Smooth muscle cell (in vitro differentiated cells): ENCODE measurements at regions not wholly inside any gene's neighbourhood (a gene's known extent, or its start where the extent isn't known, plus 50 kb on each side); places are given as distances from the start of the nearest gene placed in this dataset.
"Not testable (repeated sequence)": the region's sequence is repeated elsewhere in the genome, so short reads cannot be mapped to it uniquely, and the experiment has no call there.

Source experiments
- DNase-seq: peaks from one replicate; lab custom pipeline; 2025; ENCODE audit not compliant: unreplicated experiment; lab: John Stamatoyannopoulos, UW
- H2AFZ ChIP-seq: fragments of 200-600 bp; sonication (generic); 2 replicates; pipeline ENCODE4 v1.6.0; 2016; ENCODE audit warnings: antibody characterized with exemption, low read depth, mild to moderate bottlenecking
- H3F3A ChIP-seq: fragments of 200-600 bp; sonication (generic); 2 replicates; pipeline ENCODE4 v1.6.0; 2017; ENCODE audit warnings: antibody characterized with exemption, low read depth
- H3K27ac ChIP-seq: fragments of 200-600 bp; sonication (generic); 2 replicates; pipeline ENCODE4 v1.5.1; 2016; ENCODE audit warnings: low read depth, mild to moderate bottlenecking
- H3K27me3 ChIP-seq: fragments of 200-600 bp; sonication (generic); 2 replicates; pipeline ENCODE4 v1.6.1; 2016; ENCODE audit warnings: low read depth, mild to moderate bottlenecking
- H3K36me3 ChIP-seq: fragments of 200-600 bp; sonication (generic); 2 replicates; pipeline ENCODE4 v1.5.1; 2016; ENCODE audit warnings: low read depth
- H3K4me1 ChIP-seq: fragments of 200-600 bp; sonication (generic); 2 replicates; pipeline ENCODE4 v1.5.1; 2016; ENCODE audit warnings: low read depth
- H3K4me2 ChIP-seq: fragments of 200-600 bp; sonication (generic); 2 replicates; pipeline ENCODE4 v1.6.0; 2016; ENCODE audit warnings: mild to moderate bottlenecking
- H3K4me3 ChIP-seq: fragments of 200-600 bp; sonication (generic); 2 replicates; pipeline ENCODE4 v1.5.1; 2016; ENCODE audit warnings: mild to moderate bottlenecking
- H3K79me2 ChIP-seq: fragments of 200-600 bp; sonication (generic); 2 replicates; pipeline ENCODE4 v1.6.0; 2016; ENCODE audit warnings: low read depth, mild to moderate bottlenecking
- H3K9ac ChIP-seq: fragments of 200-600 bp; sonication (generic); 2 replicates; pipeline ENCODE4 v1.6.0; 2016; ENCODE audit warnings: low read depth
- H3K9me3 ChIP-seq: fragments of 200-600 bp; sonication (generic); replicated peaks from 2 replicates; pipeline ENCODE4 v1.5.1; 2016; ENCODE audit warnings: low read depth
- H4K20me1 ChIP-seq: fragments of 200-600 bp; sonication (generic); 2 replicates; pipeline ENCODE4 v1.6.0; 2016; ENCODE audit warnings: low read depth
- WGBS: methylation state at CpG from one replicate; pipeline ENCODE4 v1.1.7; 2016; ENCODE audit warnings: low lambda C conversion rate; 5-methylcytosine and 5-hydroxymethylcytosine counted together
- TF ChIP-seq, protein P1 (sequence below): fragments of 200-600 bp; sonication (generic); IDR thresholded peaks from 2 replicates; pipeline ENCODE4 v1.5.1; 2017; ENCODE audit warnings: borderline replicate concordance, mild to moderate bottlenecking, antibody characterized with exemption; ENCODE audit not compliant: insufficient read depth, poor library complexity, severe bottlenecking

DNA sequence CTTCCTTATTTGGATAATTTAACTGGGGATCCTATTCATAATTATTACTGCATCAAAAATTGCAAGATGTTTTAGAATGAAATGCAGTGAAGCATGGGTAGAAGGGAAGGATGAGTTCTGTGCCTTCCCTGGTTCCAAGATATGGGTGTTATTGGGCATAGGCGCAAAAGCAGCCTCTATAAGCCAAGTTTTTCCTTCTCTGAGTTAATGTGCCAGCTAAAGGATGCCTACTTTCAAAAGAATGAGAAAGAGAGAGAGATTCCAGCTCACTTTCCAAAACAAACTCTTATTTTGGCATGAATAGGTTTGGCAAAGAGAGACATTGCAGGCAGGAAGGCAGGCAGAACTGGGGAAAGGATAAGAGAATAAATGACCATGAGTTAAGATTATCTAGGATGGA, 270.2 kb downstream of the TAFA4 start:
- Histone ChIP-seq H3K9ac (no peak overlapping the region), H3K79me2 (no peaks in the 10 kb centered on the region), H3K4me3 (no peak overlapping the region), H3K9me3 (no peaks in the 10 kb centered on the region), H3F3A (no peaks in the 10 kb centered on the region), H3K4me2 (no peak overlapping the region), H2AFZ (no peak overlapping the region), H3K36me3 (no peaks in the 10 kb centered on the region), H4K20me1 (no peaks in the 10 kb centered on the region), H3K27ac (no peak overlapping the region), H3K27me3 (no peaks in the 10 kb centered on the region), H3K4me1 (peaks cover 15% of the 10 kb centered on the region)
- WGBS: 97% methylated on average over 1 of the region's 1 CpG
- DNase-seq: no peak
- TF ChIP-seq, protein P1, sequence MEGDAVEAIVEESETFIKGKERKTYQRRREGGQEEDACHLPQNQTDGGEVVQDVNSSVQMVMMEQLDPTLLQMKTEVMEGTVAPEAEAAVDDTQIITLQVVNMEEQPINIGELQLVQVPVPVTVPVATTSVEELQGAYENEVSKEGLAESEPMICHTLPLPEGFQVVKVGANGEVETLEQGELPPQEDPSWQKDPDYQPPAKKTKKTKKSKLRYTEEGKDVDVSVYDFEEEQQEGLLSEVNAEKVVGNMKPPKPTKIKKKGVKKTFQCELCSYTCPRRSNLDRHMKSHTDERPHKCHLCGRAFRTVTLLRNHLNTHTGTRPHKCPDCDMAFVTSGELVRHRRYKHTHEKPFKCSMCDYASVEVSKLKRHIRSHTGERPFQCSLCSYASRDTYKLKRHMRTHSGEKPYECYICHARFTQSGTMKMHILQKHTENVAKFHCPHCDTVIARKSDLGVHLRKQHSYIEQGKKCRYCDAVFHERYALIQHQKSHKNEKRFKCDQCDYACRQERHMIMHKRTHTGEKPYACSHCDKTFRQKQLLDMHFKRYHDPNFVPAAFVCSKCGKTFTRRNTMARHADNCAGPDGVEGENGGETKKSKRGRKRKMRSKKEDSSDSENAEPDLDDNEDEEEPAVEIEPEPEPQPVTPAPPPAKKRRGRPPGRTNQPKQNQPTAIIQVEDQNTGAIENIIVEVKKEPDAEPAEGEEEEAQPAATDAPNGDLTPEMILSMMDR: no peak

DNA sequence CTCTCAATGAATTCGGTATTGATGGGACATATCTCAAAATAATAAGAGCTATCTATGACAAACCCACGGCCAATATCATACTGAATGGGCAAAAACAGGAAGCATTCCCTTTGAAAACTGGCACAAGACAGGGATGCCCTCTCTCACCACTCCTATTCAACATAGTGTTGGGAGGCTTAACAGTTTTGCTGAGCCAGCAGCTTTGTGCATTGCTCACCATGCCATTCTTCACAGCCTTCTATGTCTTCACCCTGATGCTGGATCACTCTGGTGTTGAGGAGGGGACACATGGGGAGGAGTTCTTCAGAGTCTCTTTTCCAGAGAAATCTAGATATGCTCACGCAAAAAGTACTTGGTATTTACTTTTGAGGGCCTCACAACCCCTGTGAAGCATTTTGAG, 281.7 kb downstream of the TAFA4 start:
- H4K20me1 ChIP-seq, H3K4me1 ChIP-seq, DNase-seq, H3F3A ChIP-seq, H3K27me3 ChIP-seq, H3K4me3 ChIP-seq, H3K36me3 ChIP-seq, H3K79me2 ChIP-seq, H3K4me2 ChIP-seq, H3K27ac ChIP-seq, H3K9me3 ChIP-seq, H3K9ac ChIP-seq, H2AFZ ChIP-seq: not testable (repeated sequence)
- 88% methylated on average over 3 of the region's 3 CpGs for WGBS

DNA sequence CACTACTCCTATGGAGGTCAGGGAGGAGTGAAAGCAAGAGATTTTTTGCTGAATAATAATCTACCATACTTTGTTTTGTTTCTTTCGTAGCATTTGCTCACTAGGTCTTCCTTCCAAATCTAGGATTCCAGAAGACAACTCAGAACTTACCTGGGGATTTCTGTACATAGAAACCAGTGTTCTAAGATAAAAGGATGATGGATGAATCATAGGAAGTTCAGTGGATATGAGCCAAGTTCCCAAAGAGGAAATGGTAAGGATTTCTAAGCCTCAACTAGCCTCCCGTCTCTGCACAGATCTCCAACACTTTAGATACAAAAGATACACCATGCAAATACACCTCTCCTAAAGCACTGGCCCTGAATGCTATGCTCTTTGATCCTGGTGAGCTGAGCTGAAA, 283.9 kb downstream of the TAFA4 start:
- Histone ChIP-seq H3K4me3 (no peak overlapping the region), H3K79me2 (no peaks in the 10 kb centered on the region), H3K9me3 (no peaks in the 10 kb centered on the region), H3K36me3 (no peaks in the 10 kb centered on the region), H3F3A (no peaks in the 10 kb centered on the region), H3K4me2 (no peak overlapping the region), H3K9ac (no peak overlapping the region), H3K4me1 (no peaks in the 10 kb centered on the region), H4K20me1 (no peaks in the 10 kb centered on the region), H3K27ac (no peak overlapping the region), H2AFZ (no peak overlapping the region), H3K27me3 (no peaks in the 10 kb centered on the region)
- TF ChIP-seq, protein P1: no peak
- WGBS: 95% methylated on average over 2 of the region's 2 CpGs
- no peak for DNase-seq

DNA sequence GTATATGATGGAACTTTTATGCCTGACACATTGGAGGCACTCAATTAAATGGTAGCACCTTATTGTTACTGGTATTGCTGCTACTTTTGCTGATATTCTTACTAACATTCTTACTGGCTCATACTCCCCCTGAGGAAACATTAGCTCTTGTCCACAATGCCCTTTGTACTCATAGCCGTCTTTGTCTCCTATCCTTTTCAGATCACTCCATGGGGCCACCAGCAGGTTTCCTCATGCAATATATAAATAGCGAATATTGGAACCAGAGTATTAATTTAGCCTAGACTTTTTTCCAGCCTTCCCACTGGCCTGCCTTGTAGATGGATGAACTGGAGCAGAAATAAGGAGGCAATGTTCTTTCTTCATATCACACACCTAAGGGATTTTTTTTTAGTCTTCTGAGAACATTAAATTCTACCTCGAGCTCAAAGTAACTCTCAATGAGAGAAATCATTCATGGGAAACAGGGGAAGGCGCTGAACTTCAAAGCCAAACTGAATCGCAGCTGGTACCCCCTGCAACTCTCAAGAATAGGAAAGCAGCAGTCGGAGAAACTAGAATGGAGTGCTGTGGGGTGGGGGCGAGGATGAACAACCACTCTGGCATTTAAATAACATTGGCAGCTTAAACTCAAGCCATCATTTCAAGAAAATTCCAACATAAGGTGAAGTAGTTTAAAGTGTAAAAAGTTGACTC, 300.3 kb downstream of the TAFA4 start:
- Histone ChIP-seq H3K9me3 (no peaks in the 10 kb centered on the region), H4K20me1 (no peaks in the 10 kb centered on the region), H3K79me2 (no peaks in the 10 kb centered on the region), H3K36me3 (no peaks in the 10 kb centered on the region), H2AFZ (no peak overlapping the region), H3K27me3 (no peaks in the 10 kb centered on the region), H3K4me3 (no peak overlapping the region), H3K27ac (no peak overlapping the region), H3K9ac (no peak overlapping the region), H3K4me2 (no peak overlapping the region), H3K4me1 (peaks cover 5% of the 10 kb centered on the region), H3F3A (no peaks in the 10 kb centered on the region)
- TF ChIP-seq, protein P1: no peak
- no peak for DNase-seq
- WGBS: 44% methylated on average over 7 of the region's 7 CpGs
